ENCODE measurements at regions not wholly inside any gene's neighbourhood (a gene's known extent, or its start where the extent isn't known, plus 50 kb on each side); places are given as distances from the start of the nearest gene placed in this dataset.

GRCh38 chr4:11769434-11769833 is 340.7 kb upstream of the HS3ST1 start:
- TF ChIP-seq, protein P1, sequence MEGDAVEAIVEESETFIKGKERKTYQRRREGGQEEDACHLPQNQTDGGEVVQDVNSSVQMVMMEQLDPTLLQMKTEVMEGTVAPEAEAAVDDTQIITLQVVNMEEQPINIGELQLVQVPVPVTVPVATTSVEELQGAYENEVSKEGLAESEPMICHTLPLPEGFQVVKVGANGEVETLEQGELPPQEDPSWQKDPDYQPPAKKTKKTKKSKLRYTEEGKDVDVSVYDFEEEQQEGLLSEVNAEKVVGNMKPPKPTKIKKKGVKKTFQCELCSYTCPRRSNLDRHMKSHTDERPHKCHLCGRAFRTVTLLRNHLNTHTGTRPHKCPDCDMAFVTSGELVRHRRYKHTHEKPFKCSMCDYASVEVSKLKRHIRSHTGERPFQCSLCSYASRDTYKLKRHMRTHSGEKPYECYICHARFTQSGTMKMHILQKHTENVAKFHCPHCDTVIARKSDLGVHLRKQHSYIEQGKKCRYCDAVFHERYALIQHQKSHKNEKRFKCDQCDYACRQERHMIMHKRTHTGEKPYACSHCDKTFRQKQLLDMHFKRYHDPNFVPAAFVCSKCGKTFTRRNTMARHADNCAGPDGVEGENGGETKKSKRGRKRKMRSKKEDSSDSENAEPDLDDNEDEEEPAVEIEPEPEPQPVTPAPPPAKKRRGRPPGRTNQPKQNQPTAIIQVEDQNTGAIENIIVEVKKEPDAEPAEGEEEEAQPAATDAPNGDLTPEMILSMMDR (IDR thresholded peaks at IDR 0.05; ENCODE audit: borderline replicate concordance, insufficient read depth, low read depth, low read length) = no peak

GRCh38 chr4:11768251-11768972 is 339.7 kb upstream of the HS3ST1 start:
- H3K4me3 ChIP-seq (ENCODE audit: low read depth, low read length) = no peak overlapping the region
- TF ChIP-seq, protein P1 (IDR thresholded peaks at IDR 0.05; ENCODE audit: borderline replicate concordance, insufficient read depth, low read depth, low read length) = no peak

More at GRCh38 chr4:11769434-11769833, 340.7 kb upstream of the HS3ST1 start:
- no peak overlapping the region for H3K4me3 ChIP-seq (ENCODE audit: low read depth, low read length)

GRCh38 chr4:11765849-11766453 is 337.3 kb upstream of the HS3ST1 start:
- TF ChIP-seq, protein P1 (IDR thresholded peaks at IDR 0.05; ENCODE audit: borderline replicate concordance, insufficient read depth, low read depth, low read length) = peak; percentile 65; the same call in 1 of the 2 replicates
- H3K4me3 ChIP-seq (ENCODE audit: low read depth, low read length) = no peak overlapping the region

DNA sequence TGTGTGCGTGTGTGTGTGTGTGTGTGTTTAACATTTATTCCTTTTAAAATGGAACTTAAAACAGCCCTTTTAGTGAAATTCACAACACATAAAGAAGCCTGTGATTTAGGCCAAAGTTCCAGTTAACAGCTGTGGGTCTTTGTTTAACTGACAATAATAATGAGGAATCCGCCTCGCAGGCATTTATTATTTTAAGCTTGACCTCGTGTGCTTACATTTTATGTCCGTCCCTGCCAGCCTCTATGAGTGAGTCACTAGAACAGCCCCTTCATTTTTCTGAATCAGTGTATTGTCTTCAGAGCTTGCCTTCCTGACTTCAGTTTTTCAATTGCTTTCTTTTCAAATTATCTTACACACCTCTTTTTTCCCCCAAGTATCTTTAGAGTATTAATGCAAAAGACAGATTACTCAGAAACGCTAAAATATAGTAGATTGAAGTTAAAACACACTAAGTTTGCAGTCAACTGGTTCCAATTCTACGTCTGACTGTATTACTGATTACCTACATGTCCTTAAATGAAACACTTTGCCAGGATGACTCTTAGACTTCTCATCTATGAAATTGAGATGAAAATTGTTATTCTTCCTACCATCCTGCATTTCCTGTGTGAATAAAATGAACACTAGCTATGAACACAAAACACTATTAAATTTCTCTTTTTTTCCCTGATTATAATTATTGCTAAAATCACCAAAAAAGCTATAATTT is 319.6 kb upstream of the HS3ST1 start:
- no peak overlapping the region for H3K4me3 ChIP-seq (ENCODE audit: low read depth, low read length)
- TF ChIP-seq, protein P1 (IDR thresholded peaks at IDR 0.05; ENCODE audit: borderline replicate concordance, insufficient read depth, low read depth, low read length) = no peak

DNA sequence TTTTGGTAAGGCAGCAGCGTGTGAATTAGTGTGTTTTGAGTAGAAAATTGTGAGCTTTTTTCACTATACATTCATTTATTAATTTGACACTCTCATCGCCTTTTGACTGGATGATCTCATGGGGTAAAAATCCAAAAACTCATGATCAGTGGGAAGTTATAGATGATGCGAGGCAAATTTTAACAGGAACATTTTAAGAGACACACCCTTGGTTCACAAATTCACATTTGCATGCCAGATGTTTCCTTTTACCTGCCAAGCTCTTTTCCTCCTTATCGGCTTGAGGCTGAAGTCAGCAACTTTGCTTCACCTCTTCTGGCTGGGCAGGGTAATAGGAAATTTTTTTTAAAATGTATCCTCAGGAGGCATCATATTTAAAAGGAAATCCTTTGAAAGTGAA is 318.0 kb upstream of the HS3ST1 start:
- no peak overlapping the region for H3K4me3 ChIP-seq (ENCODE audit: low read depth, low read length)
- TF ChIP-seq, protein P1 (IDR thresholded peaks at IDR 0.05; ENCODE audit: borderline replicate concordance, insufficient read depth, low read depth, low read length) = no peak

DNA sequence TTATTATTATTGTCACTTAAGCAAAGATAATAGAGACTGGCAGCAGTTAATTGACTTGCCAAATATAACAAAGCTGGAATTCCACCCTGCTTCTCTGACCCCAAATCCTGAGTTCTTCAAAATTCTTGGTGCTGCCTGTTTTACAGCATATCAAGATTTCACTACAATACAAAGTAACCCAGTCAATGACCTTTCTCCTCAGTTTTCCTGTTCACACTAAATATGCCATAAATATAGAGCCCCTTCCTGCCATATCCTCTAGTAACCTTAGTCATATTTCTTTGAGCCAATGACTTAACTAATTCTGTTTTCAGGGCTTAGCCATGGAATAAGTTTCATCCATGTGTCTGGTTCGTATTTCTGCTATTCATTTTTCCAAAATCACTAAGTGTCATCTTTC is 315.3 kb upstream of the HS3ST1 start:
- H3K4me3 ChIP-seq (ENCODE audit: low read depth, low read length) = no peak overlapping the region

More for the DNA sequence above, 315.3 kb upstream of the HS3ST1 start:
- TF ChIP-seq, protein P1 (IDR thresholded peaks at IDR 0.05; ENCODE audit: borderline replicate concordance, insufficient read depth, low read depth, low read length) = no peak

All from GM12875 (cell line).